ENCODE measurements at regions not wholly inside any gene's neighbourhood (a gene's known extent, or its start where the extent isn't known, plus 50 kb on each side); places are given as distances from the start of the nearest gene placed in this dataset.
"Not testable (repeated sequence)": the region's sequence is repeated elsewhere in the genome, so short reads cannot be mapped to it uniquely, and the experiment has no call there.

DNA sequence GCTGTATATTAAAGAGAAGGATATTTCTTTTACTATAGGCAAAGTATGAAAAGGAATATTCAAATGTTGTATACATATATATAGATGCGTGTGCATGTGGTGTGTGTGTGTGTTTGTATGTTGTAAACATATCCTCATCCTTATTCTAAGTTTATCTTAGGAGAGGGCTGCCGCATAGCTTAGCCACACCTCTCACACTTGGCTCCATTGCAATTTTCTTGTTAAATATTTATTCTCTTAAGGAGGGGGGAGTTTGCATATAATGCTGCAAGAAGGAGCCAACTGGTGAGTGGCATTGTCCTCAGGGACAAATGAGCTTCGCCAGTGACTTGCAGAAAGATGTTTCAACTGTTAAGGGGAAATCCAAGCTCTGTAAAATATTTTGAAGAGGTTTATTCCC is 360.1 kb upstream of the RND3 start:
- DNase-seq: no peak
- H3K9me3 ChIP-seq (ENCODE audit: control insufficient read depth, low read length, poor library complexity, severe bottlenecking): no peaks in the 10 kb centered on the region
- H3K4me3 Mint-ChIP-seq: no peak overlapping the region
- H3K36me3 Mint-ChIP-seq (ENCODE audit: low read depth): no peaks in the 10 kb centered on the region
- no peak for ATAC-seq
- no peak overlapping the region for H3K27ac Mint-ChIP-seq
- H3K27me3 Mint-ChIP-seq: peaks cover 16% of the 10 kb centered on the region
- no peaks in the 10 kb centered on the region for H3K4me1 Mint-ChIP-seq

DNA sequence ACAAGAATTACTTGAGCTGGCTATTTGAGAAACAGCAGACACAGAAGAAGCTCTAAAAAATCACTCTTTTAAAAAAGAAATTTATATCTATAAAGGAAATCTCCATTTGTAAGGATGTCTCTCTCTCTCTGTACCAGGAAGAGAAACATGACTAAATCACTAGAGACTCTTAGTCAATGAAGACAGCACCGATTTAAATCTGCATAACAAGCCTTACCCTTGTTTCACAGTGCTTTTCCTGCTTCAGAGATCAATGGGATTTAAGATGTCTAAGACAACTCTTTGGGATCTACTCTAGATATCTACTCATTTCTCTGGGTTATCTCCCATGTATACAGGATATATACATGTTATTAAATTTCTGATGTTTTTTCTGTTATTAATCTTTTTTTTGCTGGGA is 359.2 kb upstream of the RND3 start:
- H3K9me3 ChIP-seq (ENCODE audit: control insufficient read depth, low read length, poor library complexity, severe bottlenecking): no peaks in the 10 kb centered on the region
- Mint-ChIP-seq H3K4me3 (no peak overlapping the region), H3K27ac (no peak overlapping the region), H3K4me1 (no peaks in the 10 kb centered on the region), H3K27me3 (peaks cover 16% of the 10 kb centered on the region), H3K36me3 (ENCODE audit: low read depth) (no peaks in the 10 kb centered on the region)
- ATAC-seq (no peak), DNase-seq (no peak)

DNA sequence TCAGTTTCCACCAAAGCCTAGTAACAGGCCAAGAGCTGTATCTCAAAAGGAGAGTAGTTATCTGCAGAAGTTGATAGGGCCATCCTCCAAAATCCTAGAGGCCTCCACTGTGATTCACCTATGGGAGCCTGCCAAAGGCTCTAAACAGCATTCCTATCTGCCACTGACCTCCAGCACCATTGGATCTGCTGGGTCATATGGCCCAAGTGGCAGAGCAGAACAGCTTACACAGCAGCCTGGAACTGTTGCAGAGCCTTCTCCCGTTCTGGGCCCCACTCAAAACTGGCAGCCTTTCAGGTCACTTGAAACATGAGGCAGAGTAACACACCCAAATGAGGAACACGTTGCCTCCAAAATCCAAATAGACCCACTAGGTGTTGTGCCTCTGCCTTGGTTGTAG is 345.2 kb upstream of the RND3 start:
- Mint-ChIP-seq H3K27ac (no peak overlapping the region), H3K36me3 (ENCODE audit: low read depth) (no peaks in the 10 kb centered on the region), H3K27me3 (no peaks in the 10 kb centered on the region), H3K4me1 (no peaks in the 10 kb centered on the region), H3K4me3 (no peak overlapping the region)
- no peak for DNase-seq
- H3K9me3 ChIP-seq (ENCODE audit: control insufficient read depth, low read length, poor library complexity, severe bottlenecking): no peaks in the 10 kb centered on the region
- no peak for ATAC-seq

DNA sequence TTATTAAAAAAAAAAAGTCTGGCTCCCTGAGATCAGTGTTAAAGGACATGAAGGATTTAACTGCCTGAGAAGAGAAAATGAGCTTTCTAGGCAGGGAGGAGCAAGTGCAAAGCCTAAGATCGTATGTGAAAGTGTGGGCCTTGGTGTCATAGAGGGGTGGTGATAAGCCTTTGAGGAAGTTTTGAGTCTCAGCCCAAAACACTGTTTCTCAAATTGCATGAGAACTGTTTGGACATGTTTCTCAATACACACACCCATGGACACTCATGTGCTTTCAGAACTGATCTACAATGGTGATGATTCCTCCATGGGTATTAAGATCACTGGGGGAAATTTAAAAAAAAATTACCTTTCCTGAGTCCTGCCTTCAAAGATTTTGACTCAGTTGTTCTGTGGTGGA is 336.7 kb upstream of the RND3 start:
- H3K4me1 Mint-ChIP-seq: no peaks in the 10 kb centered on the region
- no peaks in the 10 kb centered on the region for H3K9me3 ChIP-seq (ENCODE audit: control insufficient read depth, low read length, poor library complexity, severe bottlenecking)
- no peaks in the 10 kb centered on the region for H3K27me3 Mint-ChIP-seq
- no peaks in the 10 kb centered on the region for H3K36me3 Mint-ChIP-seq (ENCODE audit: low read depth)
- no peak overlapping the region for H3K27ac Mint-ChIP-seq
- DNase-seq (no peak), ATAC-seq (no peak)
- H3K4me3 Mint-ChIP-seq: no peak overlapping the region

DNA sequence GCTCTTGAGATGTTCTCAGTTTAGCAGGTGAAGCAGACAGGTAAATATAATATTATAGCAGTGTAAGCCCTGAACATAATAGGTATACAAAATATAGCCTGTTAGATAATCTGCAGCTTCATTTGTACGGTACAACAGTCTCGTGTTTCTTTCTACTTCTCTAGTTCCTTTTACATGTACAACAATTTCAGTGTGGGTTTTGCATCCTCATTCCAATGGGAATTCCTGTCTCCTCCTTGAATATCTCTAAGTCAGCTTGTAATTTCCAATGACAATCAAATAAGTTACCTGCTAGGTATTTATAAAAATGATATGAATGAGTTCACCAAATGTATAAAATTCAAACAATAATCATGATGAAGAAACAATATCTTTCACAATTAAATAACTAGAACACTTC is 330.0 kb upstream of the RND3 start:
- no peak for ATAC-seq
- no peaks in the 10 kb centered on the region for H3K4me1 Mint-ChIP-seq
- no peaks in the 10 kb centered on the region for H3K36me3 Mint-ChIP-seq (ENCODE audit: low read depth)
- H3K4me3 Mint-ChIP-seq: no peak overlapping the region
- no peak overlapping the region for H3K27ac Mint-ChIP-seq
- DNase-seq: no peak
- H3K9me3 ChIP-seq (ENCODE audit: control insufficient read depth, low read length, poor library complexity, severe bottlenecking): no peaks in the 10 kb centered on the region
- H3K27me3 Mint-ChIP-seq: peaks cover 12% of the 10 kb centered on the region

DNA sequence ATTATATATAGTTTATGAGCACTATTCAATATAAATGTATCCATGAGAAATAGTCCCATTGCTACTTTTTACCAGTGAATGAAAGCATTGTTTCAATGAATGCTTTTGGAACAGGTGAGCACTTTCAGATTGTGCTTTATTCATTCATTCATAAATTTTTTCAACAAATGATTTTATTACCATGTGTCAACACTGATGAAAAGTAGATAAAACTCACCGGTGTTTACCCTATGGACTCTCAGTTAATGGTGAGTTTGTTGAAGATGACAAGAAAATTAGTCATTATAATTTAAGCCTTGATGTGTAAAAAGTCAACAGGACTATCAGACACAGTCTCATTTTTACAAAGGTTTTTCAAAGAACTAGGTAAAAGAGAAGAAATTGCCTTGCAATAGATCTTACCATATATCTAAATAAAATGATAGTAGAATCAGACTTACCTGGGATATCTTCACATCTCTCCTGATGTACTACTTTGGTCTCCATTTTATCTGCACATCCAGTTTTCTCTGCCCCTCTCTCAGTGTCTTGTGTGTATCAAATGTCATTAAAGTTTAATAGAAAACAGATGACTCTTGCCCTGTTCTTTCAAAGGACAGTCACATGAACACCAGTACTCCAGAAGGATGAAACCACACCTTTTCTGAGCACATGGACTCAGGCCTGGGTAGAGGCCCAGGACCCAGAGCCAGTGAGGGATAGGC is 325.3 kb upstream of the RND3 start:
- Mint-ChIP-seq H3K4me3 (no peak overlapping the region), H3K36me3 (ENCODE audit: low read depth) (no peaks in the 10 kb centered on the region), H3K27me3 (peaks cover 12% of the 10 kb centered on the region), H3K4me1 (no peaks in the 10 kb centered on the region), H3K27ac (no peak overlapping the region)
- H3K9me3 ChIP-seq (ENCODE audit: control insufficient read depth, low read length, poor library complexity, severe bottlenecking): no peaks in the 10 kb centered on the region
- no peak for DNase-seq
- ATAC-seq: no peak

DNA sequence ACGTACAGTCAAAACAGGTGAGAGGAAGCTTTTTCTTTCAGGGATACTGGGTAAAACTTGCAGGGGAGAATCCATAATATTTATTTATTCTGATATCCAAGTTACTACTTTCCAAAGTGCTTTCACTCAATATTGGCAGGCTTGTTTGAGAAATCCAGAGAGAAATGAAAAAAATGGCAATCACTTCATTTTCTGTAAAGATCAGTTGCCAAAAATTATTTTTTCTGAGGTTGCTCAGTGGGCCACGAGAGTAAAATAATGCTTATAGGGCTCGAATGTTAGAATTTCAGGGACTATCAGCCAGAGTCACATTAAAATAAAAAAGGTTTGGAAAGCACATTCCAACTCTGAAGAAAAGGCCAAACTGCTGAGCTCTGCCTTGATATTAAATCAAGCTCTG is 324.6 kb upstream of the RND3 start:
- H3K9me3 ChIP-seq (ENCODE audit: control insufficient read depth, low read length, poor library complexity, severe bottlenecking): no peaks in the 10 kb centered on the region
- Mint-ChIP-seq H3K4me1 (no peaks in the 10 kb centered on the region), H3K27me3 (peaks cover 12% of the 10 kb centered on the region), H3K36me3 (ENCODE audit: low read depth) (no peaks in the 10 kb centered on the region), H3K4me3 (no peak overlapping the region), H3K27ac (no peak overlapping the region)
- DNase-seq (no peak), ATAC-seq (no peak)

DNA sequence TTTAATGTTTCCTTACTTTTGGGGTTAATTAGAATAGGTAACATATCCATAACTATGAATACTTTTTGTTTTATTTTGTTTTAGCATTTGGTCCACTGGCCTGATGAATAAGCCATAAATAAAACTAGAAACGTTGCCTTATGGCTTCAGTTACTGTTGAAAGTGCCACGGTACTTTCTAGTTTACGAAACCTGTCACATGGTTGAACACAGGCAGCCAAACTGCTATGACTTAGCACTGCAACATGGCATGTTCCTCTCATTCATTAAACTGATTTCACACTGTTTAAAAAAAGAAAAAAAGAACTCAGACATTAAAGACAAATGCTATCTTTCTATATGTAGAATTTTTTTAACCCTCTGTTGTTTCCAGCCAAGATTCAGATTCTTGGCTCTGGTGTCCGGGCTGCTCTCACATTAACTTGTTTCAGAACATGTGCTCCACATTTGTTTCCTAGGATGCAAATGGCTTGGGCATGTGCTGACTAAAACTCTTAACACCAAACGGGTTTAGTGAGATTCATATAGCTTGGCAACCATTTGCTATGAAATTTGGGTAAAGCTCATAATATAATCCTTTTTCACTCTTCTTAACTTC is 323.9 kb upstream of the RND3 start:
- H3K9me3 ChIP-seq (ENCODE audit: control insufficient read depth, low read length, poor library complexity, severe bottlenecking): no peaks in the 10 kb centered on the region
- Mint-ChIP-seq H3K27ac (no peak overlapping the region), H3K4me3 (no peak overlapping the region), H3K27me3 (peaks cover 12% of the 10 kb centered on the region), H3K4me1 (no peaks in the 10 kb centered on the region), H3K36me3 (ENCODE audit: low read depth) (no peaks in the 10 kb centered on the region)
- no peak for ATAC-seq
- no peak for DNase-seq

DNA sequence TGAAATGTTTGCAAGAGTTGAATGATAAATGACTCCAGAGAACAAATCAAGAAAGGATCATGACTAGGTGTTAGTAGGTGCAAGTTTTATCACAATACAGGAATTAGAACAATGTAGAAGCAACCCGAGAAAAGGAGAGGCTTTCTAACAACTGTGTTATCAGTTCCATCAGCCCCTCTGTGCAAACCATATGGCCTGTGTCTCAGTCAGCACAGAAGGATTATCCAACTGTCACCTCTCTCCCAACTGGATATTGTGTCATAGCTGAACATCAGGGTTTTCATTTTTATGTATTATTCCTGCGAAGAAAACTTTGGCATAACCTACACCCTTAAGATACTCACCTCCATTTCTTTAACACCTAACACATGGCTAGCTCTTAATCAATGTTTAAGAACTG is 321.6 kb upstream of the RND3 start:
- Mint-ChIP-seq H3K4me1 (no peaks in the 10 kb centered on the region), H3K36me3 (ENCODE audit: low read depth) (no peaks in the 10 kb centered on the region), H3K27me3 (no peaks in the 10 kb centered on the region), H3K27ac (no peak overlapping the region), H3K4me3 (no peak overlapping the region)
- H3K9me3 ChIP-seq (ENCODE audit: control insufficient read depth, low read length, poor library complexity, severe bottlenecking): no peaks in the 10 kb centered on the region
- DNase-seq (no peak), ATAC-seq (no peak)

DNA sequence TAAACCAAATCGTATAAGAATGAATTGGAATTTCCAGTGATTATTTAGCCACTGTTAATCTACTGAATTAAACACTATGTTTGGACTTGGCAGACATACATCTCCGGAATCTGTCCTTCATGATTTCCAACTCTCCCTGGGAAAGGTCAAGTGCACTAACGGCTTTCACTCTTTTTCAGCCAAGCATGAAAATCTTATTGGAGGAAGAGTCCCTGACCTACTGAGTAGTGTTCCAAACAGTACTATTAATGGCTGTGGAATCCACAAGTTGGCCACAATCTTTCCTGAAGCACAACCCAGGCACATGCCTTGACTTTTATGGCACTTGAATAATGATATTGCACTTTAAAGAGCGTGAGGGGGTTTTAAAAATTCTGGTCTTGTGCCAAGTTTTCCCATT is 318.9 kb upstream of the RND3 start:
- H3K27ac Mint-ChIP-seq: no peak overlapping the region
- H3K4me3 Mint-ChIP-seq: no peak overlapping the region
- H3K4me1 Mint-ChIP-seq: no peaks in the 10 kb centered on the region
- H3K27me3 Mint-ChIP-seq: peaks cover 5% of the 10 kb centered on the region
- H3K36me3 Mint-ChIP-seq (ENCODE audit: low read depth): no peaks in the 10 kb centered on the region
- DNase-seq (no peak), ATAC-seq (no peak)
- H3K9me3 ChIP-seq (ENCODE audit: control insufficient read depth, low read length, poor library complexity, severe bottlenecking): no peaks in the 10 kb centered on the region

DNA sequence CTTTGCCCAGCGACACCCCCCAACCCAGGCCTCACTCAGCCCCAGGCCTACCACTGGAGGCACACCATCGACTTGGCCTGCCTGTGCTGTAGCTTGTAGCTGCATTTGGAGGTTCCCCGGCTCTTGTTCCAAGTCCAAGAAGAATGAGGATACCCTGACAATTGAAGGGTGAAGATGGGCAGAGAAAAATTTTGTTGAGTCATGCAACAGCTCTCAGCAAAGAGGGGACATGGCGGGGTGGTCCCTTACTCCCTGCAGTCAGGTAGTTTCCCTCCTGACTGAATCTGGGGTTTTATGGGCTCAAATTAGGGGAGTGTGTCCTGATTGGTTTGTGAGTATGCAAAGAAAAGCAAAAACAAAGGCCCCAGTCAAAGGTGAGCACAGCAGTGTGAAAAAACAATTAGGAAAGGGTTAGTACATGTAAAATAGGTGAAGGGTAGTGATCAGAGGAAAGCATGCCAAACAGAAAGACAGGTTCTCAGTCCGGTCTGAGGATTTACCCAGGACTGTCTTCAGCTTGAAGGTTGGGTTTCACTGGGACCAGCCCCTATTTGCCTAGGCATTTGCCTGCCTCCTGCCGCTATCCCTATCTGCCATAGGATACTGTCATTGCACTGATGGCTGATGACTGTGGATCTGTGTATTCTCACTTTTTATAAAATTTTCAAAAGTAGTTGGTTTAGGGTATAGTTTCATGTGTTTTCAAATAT is 316.4 kb upstream of the RND3 start:
- DNase-seq (no peak), ATAC-seq (no peak)
- Mint-ChIP-seq H3K4me3 (no peak overlapping the region), H3K36me3 (ENCODE audit: low read depth) (no peaks in the 10 kb centered on the region), H3K4me1 (no peaks in the 10 kb centered on the region), H3K27ac (no peak overlapping the region), H3K27me3 (peaks cover 5% of the 10 kb centered on the region)
- H3K9me3 ChIP-seq (ENCODE audit: control insufficient read depth, low read length, poor library complexity, severe bottlenecking): no peaks in the 10 kb centered on the region

DNA sequence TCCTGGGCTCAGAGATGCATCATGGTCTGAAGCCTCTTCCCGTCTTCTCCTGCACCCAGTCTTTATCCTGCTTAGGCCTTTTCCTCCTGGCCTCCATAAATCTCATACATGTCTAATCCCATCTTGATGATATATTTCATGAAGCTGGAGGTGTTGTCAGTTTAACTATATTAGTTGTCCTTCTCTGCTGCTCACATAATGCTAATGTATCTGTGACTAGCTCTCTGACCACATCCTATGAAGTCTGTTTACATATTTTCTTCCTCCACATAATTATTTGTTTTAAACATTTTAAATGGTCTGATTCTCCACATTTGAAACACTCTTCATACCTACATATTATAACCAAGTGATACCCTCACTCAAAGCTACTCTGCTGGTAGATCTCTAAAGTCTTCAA is 315.2 kb upstream of the RND3 start:
- no peaks in the 10 kb centered on the region for H3K9me3 ChIP-seq (ENCODE audit: control insufficient read depth, low read length, poor library complexity, severe bottlenecking)
- H3K27me3 Mint-ChIP-seq: peaks cover 5% of the 10 kb centered on the region
- H3K4me3 Mint-ChIP-seq: no peak overlapping the region
- H3K36me3 Mint-ChIP-seq (ENCODE audit: low read depth): no peaks in the 10 kb centered on the region
- no peaks in the 10 kb centered on the region for H3K4me1 Mint-ChIP-seq
- no peak for ATAC-seq
- no peak overlapping the region for H3K27ac Mint-ChIP-seq
- no peak for DNase-seq

DNA sequence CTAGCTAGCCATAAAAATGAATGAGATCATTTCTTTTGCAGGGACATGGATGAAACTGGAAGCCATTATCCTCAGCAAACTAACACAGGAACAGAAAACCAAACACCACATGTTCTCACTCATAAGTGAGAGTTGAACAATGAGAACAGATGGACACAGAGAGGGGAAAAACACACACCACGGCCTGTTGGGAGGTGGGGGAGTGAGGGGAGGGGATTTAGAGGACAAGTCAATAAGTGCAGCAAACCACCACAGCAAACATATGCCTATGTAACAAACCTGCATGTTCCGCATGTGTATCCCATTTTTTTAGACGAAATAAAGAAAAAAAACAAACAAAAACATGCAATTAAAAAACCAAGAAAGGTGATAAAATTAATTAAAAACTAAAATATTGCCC is 308.8 kb upstream of the RND3 start:
- not testable (repeated sequence) for ATAC-seq; H3K36me3 Mint-ChIP-seq (ENCODE audit: low read depth); H3K27me3 Mint-ChIP-seq; H3K4me3 Mint-ChIP-seq; H3K4me1 Mint-ChIP-seq; H3K9me3 ChIP-seq (ENCODE audit: control insufficient read depth, low read length, poor library complexity, severe bottlenecking); H3K27ac Mint-ChIP-seq; DNase-seq

DNA sequence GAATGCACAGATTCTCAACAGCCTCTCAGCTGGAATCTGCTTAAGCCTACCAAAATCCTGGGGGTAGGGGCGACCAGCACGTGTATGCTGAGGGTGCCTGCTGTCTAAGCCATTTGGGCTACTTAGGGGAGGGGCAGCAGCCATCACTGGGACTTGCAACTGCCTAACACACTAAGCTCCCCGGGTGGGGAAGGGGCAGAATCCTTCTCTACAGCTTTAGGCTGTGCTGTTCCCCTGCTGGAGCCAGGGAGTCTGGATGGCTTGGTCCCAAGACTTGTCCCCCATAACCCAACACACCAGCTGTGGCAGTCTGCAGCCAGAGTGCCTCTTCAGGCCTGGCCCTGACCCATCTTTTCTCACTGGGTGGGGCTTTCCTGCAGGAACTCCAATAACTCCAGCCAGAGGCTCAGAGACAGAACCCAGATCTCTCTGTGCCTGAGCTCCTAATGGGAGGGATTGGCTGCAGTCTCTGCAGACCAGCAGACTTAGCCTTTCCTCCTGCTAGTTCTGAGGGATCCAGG is 305.4 kb upstream of the RND3 start:
- no peaks in the 10 kb centered on the region for H3K36me3 Mint-ChIP-seq (ENCODE audit: low read depth)

More for the DNA sequence above, 305.4 kb upstream of the RND3 start:
- H3K4me1 Mint-ChIP-seq: no peaks in the 10 kb centered on the region
- no peak overlapping the region for H3K4me3 Mint-ChIP-seq
- H3K27me3 Mint-ChIP-seq: no peaks in the 10 kb centered on the region
- DNase-seq: no peak
- H3K9me3 ChIP-seq (ENCODE audit: control insufficient read depth, low read length, poor library complexity, severe bottlenecking): no peaks in the 10 kb centered on the region
- no peak overlapping the region for H3K27ac Mint-ChIP-seq
- no peak for ATAC-seq
